ENCODE measurements at regions not wholly inside any gene's neighbourhood (a gene's known extent, or its start where the extent isn't known, plus 50 kb on each side); places are given as distances from the start of the nearest gene placed in this dataset.
"Not testable (repeated sequence)": the region's sequence is repeated elsewhere in the genome, so short reads cannot be mapped to it uniquely, and the experiment has no call there.

- Histone ChIP-seq H3K4me3 (no peak overlapping the region), H3K9me3 (no peaks in the 10 kb centered on the region), H3K27me3 (no peaks in the 10 kb centered on the region), H3K36me3 (no peaks in the 10 kb centered on the region), H3K27ac (no peak overlapping the region), H3K4me1 (no peaks in the 10 kb centered on the region)
- TF ChIP-seq EP300 (IDR thresholded peaks at IDR 0.05): no peak
- no peak for TF ChIP-seq CTCF (IDR thresholded peaks at IDR 0.05)
- no peak for TF ChIP-seq POLR2A (IDR thresholded peaks at IDR 0.05)
- TF ChIP-seq POLR2AphosphoS5 (IDR thresholded peaks at IDR 0.05): no peak
- no peak for DNase-seq
- intact Hi-C loops (cut with DNase I): no loop called here
Observed at GRCh38 chr3:103269287-103269686, 834.5 kb downstream of the ZPLD1 start.

GRCh38 chr3:103271575-103271974 lies 836.8 kb downstream of the ZPLD1 start:
- H3K9me3 ChIP-seq: no peaks in the 10 kb centered on the region
- no peak for DNase-seq
- H3K36me3 ChIP-seq: no peaks in the 10 kb centered on the region
- H3K27me3 ChIP-seq: no peaks in the 10 kb centered on the region
- no peak for TF ChIP-seq POLR2A (IDR thresholded peaks at IDR 0.05)
- no peak for TF ChIP-seq POLR2AphosphoS5 (IDR thresholded peaks at IDR 0.05)
- no peak for TF ChIP-seq CTCF (IDR thresholded peaks at IDR 0.05)
- no peak for TF ChIP-seq EP300 (IDR thresholded peaks at IDR 0.05)
- H3K4me1 ChIP-seq: no peaks in the 10 kb centered on the region
- 54 to 81% methylated on average over 2 of the region's 2 CpGs for WGBS, 2 donors
- H3K4me3 ChIP-seq: no peak overlapping the region
- no peak overlapping the region for H3K27ac ChIP-seq
- intact Hi-C loops (cut with DNase I): no loop called here

GRCh38 chr3:103295974-103296570 lies 861.3 kb downstream of the ZPLD1 start:
- H3K27ac ChIP-seq: no peak overlapping the region
- peaks cover 0 to 12% (median 3%) of the 10 kb centered on the region in 4 donors for H3K4me1 ChIP-seq
- H3K9me3 ChIP-seq: peaks cover 0 to 3% (median 0%) of the 10 kb centered on the region in 4 donors
- TF ChIP-seq POLR2A (IDR thresholded peaks at IDR 0.05) (no peak), CTCF (IDR thresholded peaks at IDR 0.05) (no peak)
- intact Hi-C loops (cut with DNase I): no loop called here
- DNase-seq: no peak
- no peaks in the 10 kb centered on the region for H3K36me3 ChIP-seq
- WGBS, 2 donors: 43 to 65% methylated on average over 2 of the region's 2 CpGs
- H3K27me3 ChIP-seq: no peaks in the 10 kb centered on the region
- H3K4me3 ChIP-seq: no peak overlapping the region

GRCh38 chr3:103297502-103297901 lies 862.7 kb downstream of the ZPLD1 start:
- intact Hi-C loops (cut with DNase I): not testable (repeated sequence)
- WGBS, 2 donors: 91% methylated on average over 11 of the region's 11 CpGs

GRCh38 chr3:103306104-103306503 lies 871.3 kb downstream of the ZPLD1 start:
- Histone ChIP-seq H3K4me1 (peaks cover 0 to 4% (median 0%) of the 10 kb centered on the region in 4 donors), H3K4me3 (no peak overlapping the region), H3K36me3 (no peaks in the 10 kb centered on the region), H3K9me3 (no peaks in the 10 kb centered on the region), H3K27ac (no peak overlapping the region), H3K27me3 (no peaks in the 10 kb centered on the region)
- intact Hi-C loops (cut with DNase I): no loop called here
- no peak for TF ChIP-seq EP300 (IDR thresholded peaks at IDR 0.05)
- no peak for TF ChIP-seq POLR2AphosphoS5 (IDR thresholded peaks at IDR 0.05)
- no peak for TF ChIP-seq POLR2A (IDR thresholded peaks at IDR 0.05)
- TF ChIP-seq CTCF (IDR thresholded peaks at IDR 0.05): no peak
- DNase-seq: no peak
- WGBS, 2 donors: 73 to 74% methylated on average over 4 of the region's 4 CpGs

More at GRCh38 chr3:103297502-103297901, 862.7 kb downstream of the ZPLD1 start:
- not testable (repeated sequence) for H3K27ac ChIP-seq, H3K9me3 ChIP-seq, H3K4me1 ChIP-seq, H3K36me3 ChIP-seq, H3K4me3 ChIP-seq, H3K27me3 ChIP-seq, DNase-seq

Data from sigmoid colon (tissue), 6 donors.